T-helper 2 cell treated with Interferon-gamma antibody and Interleukin-4, amounts not matched to agents 5 μg/mL and 100 μg/mL, for 36 hours (primary cell): ENCODE measurements at regions not wholly inside any gene's neighbourhood (a gene's known extent, or its start where the extent isn't known, plus 50 kb on each side); places are given as distances from the start of the nearest gene placed in this dataset.
"Not testable (repeated sequence)": the region's sequence is repeated elsewhere in the genome, so short reads cannot be mapped to it uniquely, and the experiment has no call there.

Experiments
- DNase-seq: peaks from one replicate; pipeline ENCODE4 v3.0.0; 2021; ENCODE audit warnings: low spot score
- H3K27ac Mint-ChIP-seq: one replicate; pipeline ENCODE4 v1.8.0; 2021; ENCODE audit warnings: mild to moderate bottlenecking, mixed read lengths
- H3K27me3 Mint-ChIP-seq: one replicate; pipeline ENCODE4 v1.8.0; 2021; ENCODE audit warnings: low read depth, mixed read lengths
- H3K36me3 Mint-ChIP-seq: one replicate; pipeline ENCODE4 v1.8.0; 2021; ENCODE audit warnings: low read depth, mixed read lengths
- H3K4me1 Mint-ChIP-seq: one replicate; pipeline ENCODE4 v1.8.0; 2021; ENCODE audit warnings: low read depth, mixed read lengths
- H3K4me3 Mint-ChIP-seq: one replicate; pipeline ENCODE4 v1.8.0; 2022; ENCODE audit warnings: mild to moderate bottlenecking, moderate library complexity, mixed read lengths
- H3K9me3 Mint-ChIP-seq: one replicate; pipeline ENCODE4 v1.8.0; 2021; ENCODE audit warnings: mixed read lengths

DNA sequence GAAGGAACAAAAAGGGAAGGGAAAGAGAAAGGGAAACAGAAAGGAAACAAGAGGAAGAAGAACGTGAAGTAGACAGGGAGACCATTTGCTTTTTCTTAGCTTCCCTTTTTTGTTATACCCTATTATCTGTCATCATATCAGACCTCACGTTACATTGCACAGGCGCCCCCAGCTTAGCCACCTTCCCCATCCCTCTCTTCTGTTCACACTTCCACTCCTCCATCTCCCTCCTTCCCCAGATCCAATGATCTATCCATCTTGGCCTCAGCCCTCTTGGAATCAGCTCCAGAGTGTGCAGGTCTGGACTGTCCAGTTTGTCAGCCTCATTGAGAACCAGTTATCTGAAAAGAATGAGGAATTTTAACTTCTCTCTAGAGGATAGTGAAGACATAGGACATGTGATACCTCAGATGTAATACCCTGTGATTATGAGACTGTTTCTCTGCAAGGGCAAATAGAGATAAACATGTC is 101.1 kb upstream of the ERRFI1 start:
- DNase-seq: no peak
- Mint-ChIP-seq H3K27me3 (no peaks in the 10 kb centered on the region), H3K9me3 (peaks cover 15% of the 10 kb centered on the region), H3K36me3 (peaks cover 3% of the 10 kb centered on the region), H3K4me3 (no peak overlapping the region), H3K4me1 (peaks cover under 1% of the 10 kb centered on the region), H3K27ac (no peak overlapping the region)

DNA sequence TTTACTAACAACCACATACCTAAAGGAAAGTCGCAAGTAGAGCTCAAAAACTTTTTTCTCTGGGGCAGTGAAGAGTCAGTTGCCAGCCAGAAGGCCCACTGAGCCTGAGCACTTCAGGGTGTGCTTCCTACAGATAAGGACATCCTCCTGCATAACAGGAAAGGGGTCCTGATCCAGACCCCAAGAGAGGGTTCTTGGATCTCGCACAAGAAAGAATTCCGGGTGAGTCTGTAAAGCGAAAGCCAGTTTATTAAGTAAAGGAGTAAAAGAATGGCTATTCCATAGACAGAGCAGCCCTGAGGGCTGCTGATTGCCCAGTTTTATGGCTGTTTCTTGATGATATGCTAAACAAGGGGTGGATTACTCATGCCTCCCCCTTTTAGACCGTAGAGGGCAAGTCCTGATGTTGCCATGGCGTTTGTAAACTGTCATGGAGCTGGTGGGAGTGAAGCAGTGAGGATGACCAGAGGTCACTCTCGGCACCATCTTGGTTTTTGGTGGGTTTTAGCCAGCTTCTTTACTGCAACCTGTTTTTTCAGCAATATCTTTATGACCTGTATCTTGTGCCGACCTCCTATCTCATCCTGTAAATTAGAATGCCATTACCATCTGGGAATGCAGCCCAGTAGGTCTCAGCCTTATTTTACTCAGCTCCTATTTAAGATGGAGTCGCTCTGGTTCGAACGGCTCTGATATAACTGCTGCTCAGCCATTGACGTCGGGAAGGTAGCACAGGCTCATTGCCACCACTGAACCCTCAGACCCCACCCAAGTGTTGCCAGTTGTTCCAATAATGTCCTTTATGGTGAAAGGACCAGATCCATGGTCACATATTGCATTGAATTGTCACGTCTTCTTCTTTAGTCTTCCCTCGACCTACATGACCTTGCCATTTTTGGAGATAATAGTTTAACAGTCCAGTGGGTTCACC is 96.6 kb upstream of the ERRFI1 start:
- no peak for DNase-seq
- no peak overlapping the region for H3K4me3 Mint-ChIP-seq
- H3K9me3 Mint-ChIP-seq: peaks cover 15% of the 10 kb centered on the region
- no peak overlapping the region for H3K27ac Mint-ChIP-seq
- no peaks in the 10 kb centered on the region for H3K27me3 Mint-ChIP-seq
- peaks cover 13% of the 10 kb centered on the region for H3K4me1 Mint-ChIP-seq
- H3K36me3 Mint-ChIP-seq: peaks cover 3% of the 10 kb centered on the region

GRCh38 chr1:8122160-8122476 is 96.0 kb upstream of the ERRFI1 start:
- Mint-ChIP-seq H3K27ac (no peak overlapping the region), H3K4me1 (peaks cover 13% of the 10 kb centered on the region), H3K4me3 (no peak overlapping the region), H3K27me3 (no peaks in the 10 kb centered on the region), H3K9me3 (peaks cover 15% of the 10 kb centered on the region), H3K36me3 (peaks cover 3% of the 10 kb centered on the region)
- DNase-seq: no peak

DNA sequence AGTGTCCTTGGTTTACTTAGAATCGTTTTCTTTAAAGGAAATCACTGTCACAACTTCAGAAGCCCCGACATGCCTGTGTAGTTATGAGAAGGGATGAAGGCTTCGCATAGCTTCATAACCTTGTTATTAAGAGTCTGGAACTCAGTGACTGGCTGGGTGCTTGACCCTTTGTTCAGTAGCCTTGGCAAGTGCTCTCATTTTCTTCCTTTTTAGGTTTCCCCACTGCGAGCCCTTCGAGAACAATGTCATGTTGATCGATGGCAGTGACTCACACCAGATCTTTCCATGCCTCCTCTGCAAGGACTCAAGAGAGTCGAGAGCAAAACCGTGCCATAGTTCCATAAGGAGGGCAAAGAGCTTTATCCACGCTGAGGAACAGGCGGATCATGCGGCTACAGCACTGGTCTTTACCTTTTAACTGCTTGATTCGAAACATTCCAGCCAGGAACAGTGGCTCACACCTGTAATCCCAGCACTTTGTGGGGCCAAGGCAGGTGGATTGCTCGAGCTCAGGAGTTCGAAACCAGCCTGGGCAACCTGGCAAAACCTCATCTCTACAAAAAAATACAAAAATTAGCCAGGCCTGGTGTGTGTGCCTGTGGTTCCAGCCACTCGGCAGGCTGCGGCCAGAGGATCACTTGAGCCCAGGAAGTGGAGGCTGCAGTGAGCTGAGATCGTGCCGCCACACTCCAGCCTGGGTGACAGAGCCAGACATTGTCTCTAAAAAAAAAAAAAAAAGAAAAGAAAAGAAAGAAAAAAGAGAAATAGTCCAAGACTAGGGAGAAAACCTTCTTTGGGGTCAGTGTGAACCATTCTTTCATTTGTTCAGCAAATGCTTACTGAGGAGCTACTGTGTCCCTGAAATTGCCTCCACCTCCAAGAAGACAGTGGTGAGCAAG is 95.4 kb upstream of the ERRFI1 start:
- Mint-ChIP-seq H3K9me3 (peaks cover 15% of the 10 kb centered on the region), H3K4me1 (peaks cover 13% of the 10 kb centered on the region), H3K27ac (no peak overlapping the region), H3K36me3 (peaks cover 3% of the 10 kb centered on the region), H3K4me3 (peak overlapping the region; percentile 54), H3K27me3 (no peaks in the 10 kb centered on the region)
- no peak for DNase-seq

DNA sequence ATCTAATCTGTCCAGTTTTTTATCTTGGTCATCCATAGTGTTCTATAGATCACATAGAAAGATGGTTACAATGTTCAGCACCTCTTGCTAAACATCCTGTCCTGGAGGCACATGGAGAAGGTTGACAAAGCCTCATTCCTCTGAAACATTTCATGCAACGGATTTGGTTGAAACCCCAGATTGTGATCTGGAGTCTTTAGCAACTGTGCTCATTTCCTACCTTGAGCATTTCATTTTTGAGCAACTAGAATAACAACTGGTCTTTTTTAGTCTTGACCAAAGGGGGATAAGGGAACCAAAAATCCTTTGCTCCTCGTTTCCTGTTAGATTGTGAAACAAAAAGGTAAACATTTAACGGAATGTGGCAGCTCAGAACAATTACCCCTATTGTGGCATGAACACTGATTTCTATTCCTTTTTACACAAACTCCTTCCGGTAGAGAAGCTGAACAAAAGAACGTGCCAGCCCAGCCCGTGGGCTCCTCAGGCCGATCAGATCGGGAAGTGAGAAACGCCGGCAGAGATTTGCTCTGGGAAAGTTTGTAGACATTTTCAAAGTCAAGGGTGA is 94.7 kb upstream of the ERRFI1 start:
- no peak for DNase-seq
- H3K27ac Mint-ChIP-seq: no peak overlapping the region
- peaks cover 2% of the 10 kb centered on the region for H3K36me3 Mint-ChIP-seq
- H3K4me1 Mint-ChIP-seq: peaks cover 13% of the 10 kb centered on the region
- H3K27me3 Mint-ChIP-seq: no peaks in the 10 kb centered on the region
- peak overlapping the region; percentile 54 for H3K4me3 Mint-ChIP-seq
- peaks cover 14% of the 10 kb centered on the region for H3K9me3 Mint-ChIP-seq

DNA sequence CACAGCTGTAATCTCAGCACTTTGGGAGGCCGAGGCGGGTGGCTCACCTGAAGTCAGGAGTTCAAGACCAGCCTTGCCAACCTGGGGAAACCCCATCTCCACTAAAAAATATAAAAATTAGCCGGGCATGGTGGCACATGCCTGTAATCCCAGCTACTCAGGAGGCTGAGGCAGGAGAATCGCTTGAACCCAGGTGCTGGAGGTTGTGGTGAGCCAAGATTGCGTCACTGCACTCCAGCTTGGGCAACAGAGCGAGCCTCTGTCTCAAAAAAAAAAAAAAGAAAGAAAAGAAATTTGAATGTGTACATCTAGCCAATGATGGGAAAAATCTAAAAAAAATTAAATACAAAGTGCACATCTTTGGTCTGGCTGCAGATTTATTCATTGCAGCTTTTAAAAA is 92.6 kb upstream of the ERRFI1 start:
- H3K27ac Mint-ChIP-seq, H3K4me3 Mint-ChIP-seq, H3K36me3 Mint-ChIP-seq, DNase-seq, H3K27me3 Mint-ChIP-seq, H3K9me3 Mint-ChIP-seq: not testable (repeated sequence)
- H3K4me1 Mint-ChIP-seq: peaks cover 13% of the 10 kb centered on the region

- Mint-ChIP-seq H3K4me1 (peaks cover 19% of the 10 kb centered on the region), H3K27me3 (no peaks in the 10 kb centered on the region), H3K27ac (no peak overlapping the region), H3K4me3 (no peak overlapping the region), H3K36me3 (no peaks in the 10 kb centered on the region), H3K9me3 (no peaks in the 10 kb centered on the region)
- DNase-seq: no peak
These were observed 91.9 kb upstream of the ERRFI1 start for GRCh38 chr1:8118031-8118451.

DNA sequence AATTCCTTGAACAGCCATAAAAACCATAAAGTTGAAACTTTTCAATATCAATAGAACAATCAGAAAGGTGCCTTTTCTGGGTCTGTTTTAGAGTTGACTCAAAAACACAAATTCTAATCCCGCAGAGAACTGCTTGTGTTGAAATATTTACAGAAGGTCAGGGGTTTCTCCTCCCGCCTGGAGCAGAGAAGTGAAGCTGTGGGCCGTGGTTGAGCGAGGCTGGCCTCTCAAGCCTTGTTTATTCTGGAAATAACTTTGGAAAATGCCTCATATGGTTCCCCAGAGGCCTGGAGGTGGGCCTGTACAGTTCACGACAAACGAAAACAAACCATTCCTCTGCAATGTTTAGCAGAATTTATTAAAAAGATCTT is 90.8 kb upstream of the ERRFI1 start:
- H3K27me3 Mint-ChIP-seq: no peaks in the 10 kb centered on the region
- no peak overlapping the region for H3K4me3 Mint-ChIP-seq
- H3K36me3 Mint-ChIP-seq: no peaks in the 10 kb centered on the region
- H3K4me1 Mint-ChIP-seq: peaks cover 16% of the 10 kb centered on the region
- H3K9me3 Mint-ChIP-seq: no peaks in the 10 kb centered on the region
- H3K27ac Mint-ChIP-seq: no peak overlapping the region
- DNase-seq: no peak

DNA sequence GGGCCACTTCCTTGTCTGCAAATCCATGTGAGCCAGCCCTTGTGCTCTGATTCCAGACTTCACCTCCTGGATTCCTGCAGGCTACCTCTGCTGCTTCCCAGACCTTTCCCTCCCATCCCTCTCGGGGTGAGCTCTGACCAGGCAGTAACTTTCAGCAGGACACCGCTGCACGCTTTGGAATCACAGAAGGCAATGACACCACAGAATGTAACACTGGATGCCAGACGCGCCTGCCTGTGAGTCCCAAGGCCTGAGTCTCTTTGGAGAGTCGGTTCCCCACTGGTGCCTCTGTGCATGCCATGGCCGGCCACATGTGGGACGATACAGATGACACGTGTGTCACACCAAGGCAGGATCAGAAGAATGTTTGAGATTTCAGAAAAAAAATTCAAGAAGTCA is 89.7 kb upstream of the ERRFI1 start:
- H3K4me1 Mint-ChIP-seq: peaks cover 8% of the 10 kb centered on the region
- no peaks in the 10 kb centered on the region for H3K27me3 Mint-ChIP-seq
- H3K36me3 Mint-ChIP-seq: no peaks in the 10 kb centered on the region
- H3K27ac Mint-ChIP-seq: no peak overlapping the region
- no peak for DNase-seq
- H3K4me3 Mint-ChIP-seq: no peak overlapping the region
- H3K9me3 Mint-ChIP-seq: no peaks in the 10 kb centered on the region

DNA sequence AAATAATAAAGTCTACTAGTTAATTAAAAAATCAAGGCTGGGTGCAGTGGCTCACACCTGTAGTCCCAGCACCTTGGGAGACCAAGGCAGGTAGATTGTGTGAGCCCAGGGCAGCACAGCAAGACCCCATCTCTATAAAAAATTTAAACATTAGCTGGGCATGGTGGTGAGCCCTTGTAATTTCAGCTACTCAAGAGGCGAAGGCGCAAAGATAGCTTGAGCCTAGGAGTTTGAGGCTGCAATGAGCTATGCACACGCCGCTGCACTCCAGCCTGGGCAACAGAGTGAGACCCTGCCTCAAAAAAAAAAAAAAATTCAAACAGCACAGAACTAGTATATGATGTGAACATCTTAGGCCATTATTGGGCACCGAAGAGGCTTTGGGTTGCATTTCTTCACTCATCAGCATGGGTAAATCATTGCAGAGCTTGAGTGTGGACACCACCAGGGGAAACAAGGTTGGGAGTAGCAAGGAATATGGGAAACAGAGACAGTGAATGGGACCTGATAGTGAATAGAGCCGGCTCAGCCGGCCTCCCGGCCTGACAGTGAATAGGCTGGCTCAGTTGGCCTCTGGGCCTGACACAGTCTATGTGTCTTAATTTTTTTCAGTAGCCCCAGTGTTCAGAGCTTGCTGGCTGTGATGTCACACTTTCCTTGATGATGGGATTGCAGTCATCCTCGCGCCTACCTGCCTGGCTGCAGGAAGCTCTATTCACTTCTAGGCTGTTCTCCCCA is 89.1 kb upstream of the ERRFI1 start:
- peaks cover 6% of the 10 kb centered on the region for H3K4me1 Mint-ChIP-seq
- H3K27me3 Mint-ChIP-seq: no peaks in the 10 kb centered on the region
- no peaks in the 10 kb centered on the region for H3K36me3 Mint-ChIP-seq
- no peak for DNase-seq
- no peaks in the 10 kb centered on the region for H3K9me3 Mint-ChIP-seq
- H3K27ac Mint-ChIP-seq: no peak overlapping the region
- H3K4me3 Mint-ChIP-seq: no peak overlapping the region

- no peaks in the 10 kb centered on the region for H3K36me3 Mint-ChIP-seq
- no peak for DNase-seq
- H3K4me3 Mint-ChIP-seq: no peak overlapping the region
- no peak overlapping the region for H3K27ac Mint-ChIP-seq
- H3K4me1 Mint-ChIP-seq: peaks cover 6% of the 10 kb centered on the region
- no peaks in the 10 kb centered on the region for H3K9me3 Mint-ChIP-seq
- H3K27me3 Mint-ChIP-seq: no peaks in the 10 kb centered on the region
These were observed 87.4 kb upstream of the ERRFI1 start for GRCh38 chr1:8113262-8114220.

DNA sequence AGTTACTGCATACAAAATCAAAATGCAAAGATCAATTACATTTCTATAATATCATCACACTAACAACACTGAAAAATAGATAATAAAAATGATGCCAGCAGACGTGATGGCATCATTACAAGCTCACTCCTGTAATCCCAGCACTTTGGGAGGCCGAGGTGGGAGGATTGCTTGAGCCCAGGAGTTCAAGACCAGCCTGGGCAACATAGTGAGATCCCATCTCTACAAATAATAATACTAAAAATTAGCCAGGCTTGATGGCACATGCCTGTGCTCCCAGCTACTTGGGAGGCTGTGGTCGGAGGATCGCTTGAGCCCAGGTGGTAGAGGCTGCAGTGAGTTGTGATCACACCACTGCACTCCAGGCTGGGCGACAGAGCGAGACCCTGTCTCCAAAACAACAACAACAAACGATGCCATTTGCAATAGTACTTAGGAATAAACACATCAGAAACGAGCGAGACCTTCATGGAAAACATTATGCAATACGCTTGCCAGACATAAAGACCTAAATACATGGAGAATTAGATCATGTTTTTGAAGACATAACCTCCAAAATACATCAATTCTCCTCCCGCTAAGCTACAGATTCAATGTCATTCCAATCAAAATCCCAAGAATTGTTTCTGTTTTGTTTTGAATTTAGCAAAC is 86.6 kb upstream of the ERRFI1 start:
- peaks cover 6% of the 10 kb centered on the region for H3K4me1 Mint-ChIP-seq
- no peaks in the 10 kb centered on the region for H3K27me3 Mint-ChIP-seq
- no peak overlapping the region for H3K27ac Mint-ChIP-seq
- no peaks in the 10 kb centered on the region for H3K9me3 Mint-ChIP-seq
- DNase-seq: no peak
- no peak overlapping the region for H3K4me3 Mint-ChIP-seq
- H3K36me3 Mint-ChIP-seq: no peaks in the 10 kb centered on the region
